BE2C (cell line): ENCODE measurements at regions not wholly inside any gene's neighbourhood (a gene's known extent, or its start where the extent isn't known, plus 50 kb on each side); places are given as distances from the start of the nearest gene placed in this dataset.

ENCODE experiments used
- DNase-seq: peaks from one replicate; pipeline ENCODE4 v3.0.0-alpha.2; 2020
- H3K27me3 ChIP-seq: fragments of 250-450 bp; sonication (Bioruptor Pico); 2 replicates; pipeline ENCODE4 v1.5.1; 2020; ENCODE audit warnings: mild to moderate bottlenecking
- H3K36me3 ChIP-seq: fragments of 250-450 bp; sonication (Bioruptor Pico); 2 replicates; pipeline ENCODE4 v1.5.1; 2020; ENCODE audit warnings: mild to moderate bottlenecking
- H3K4me1 ChIP-seq: fragments of 250-450 bp; sonication (Bioruptor Pico); 2 replicates; pipeline ENCODE4 v1.5.1; 2020
- H3K4me3 ChIP-seq: 2 replicates; pipeline ENCODE4 v1.5.1; 2011; ENCODE audit warnings: low read depth, low read length
- H3K9me3 ChIP-seq: fragments of 250-450 bp; sonication (Bioruptor Pico); 2 replicates; pipeline ENCODE4 v1.5.1; 2020
- CTCF ChIP-seq: IDR thresholded peaks from 2 replicates; pipeline ENCODE4 v1.5.1; 2012; ENCODE audit warnings: mild to moderate bottlenecking, low read depth, low read length

- DNase-seq: no peak
- Histone ChIP-seq H3K36me3 (no peaks in the 10 kb centered on the region), H3K4me3 (no peak overlapping the region), H3K9me3 (no peaks in the 10 kb centered on the region), H3K4me1 (no peaks in the 10 kb centered on the region), H3K27me3 (no peaks in the 10 kb centered on the region)
- TF ChIP-seq CTCF: no peak
These were observed 130.2 kb upstream of the SYNDIG1 start for GRCh38 chr20:24339210-24339641.

GRCh38 chr20:24337551-24337950, 131.9 kb upstream of the SYNDIG1 start:
- Histone ChIP-seq H3K36me3 (no peaks in the 10 kb centered on the region), H3K4me1 (no peaks in the 10 kb centered on the region), H3K9me3 (no peaks in the 10 kb centered on the region), H3K27me3 (no peaks in the 10 kb centered on the region), H3K4me3 (no peak overlapping the region)
- TF ChIP-seq CTCF: no peak
- DNase-seq: no peak

- no peak for DNase-seq
- no peaks in the 10 kb centered on the region for H3K4me1 ChIP-seq
These were observed 132.4 kb upstream of the SYNDIG1 start for GRCh38 chr20:24337069-24337468.

GRCh38 chr20:24334830-24335229, 134.6 kb upstream of the SYNDIG1 start:
- Histone ChIP-seq H3K9me3 (no peaks in the 10 kb centered on the region), H3K36me3 (no peaks in the 10 kb centered on the region), H3K27me3 (no peaks in the 10 kb centered on the region), H3K4me3 (no peak overlapping the region), H3K4me1 (no peaks in the 10 kb centered on the region)
- no peak for DNase-seq
- no peak for TF ChIP-seq CTCF

More at GRCh38 chr20:24337069-24337468, 132.4 kb upstream of the SYNDIG1 start:
- Histone ChIP-seq H3K4me3 (no peak overlapping the region), H3K36me3 (no peaks in the 10 kb centered on the region), H3K27me3 (no peaks in the 10 kb centered on the region), H3K9me3 (no peaks in the 10 kb centered on the region)
- no peak for TF ChIP-seq CTCF

GRCh38 chr20:24332956-24333355, 136.5 kb upstream of the SYNDIG1 start:
- Histone ChIP-seq H3K36me3 (no peaks in the 10 kb centered on the region), H3K4me3 (no peak overlapping the region), H3K4me1 (no peaks in the 10 kb centered on the region), H3K27me3 (no peaks in the 10 kb centered on the region), H3K9me3 (no peaks in the 10 kb centered on the region)
- TF ChIP-seq CTCF: no peak
- no peak for DNase-seq

- DNase-seq: no peak
- Histone ChIP-seq H3K9me3 (no peaks in the 10 kb centered on the region), H3K4me1 (no peaks in the 10 kb centered on the region), H3K27me3 (no peaks in the 10 kb centered on the region), H3K36me3 (no peaks in the 10 kb centered on the region), H3K4me3 (no peak overlapping the region)
- no peak for TF ChIP-seq CTCF
These were observed 137.5 kb upstream of the SYNDIG1 start for GRCh38 chr20:24331939-24332338.
